ENCODE measurements at regions not wholly inside any gene's neighbourhood (a gene's known extent, or its start where the extent isn't known, plus 50 kb on each side); places are given as distances from the start of the nearest gene placed in this dataset.
A peak's percentile ranks its signal among the peaks of the same experiment; 100 is the strongest.

DNA sequence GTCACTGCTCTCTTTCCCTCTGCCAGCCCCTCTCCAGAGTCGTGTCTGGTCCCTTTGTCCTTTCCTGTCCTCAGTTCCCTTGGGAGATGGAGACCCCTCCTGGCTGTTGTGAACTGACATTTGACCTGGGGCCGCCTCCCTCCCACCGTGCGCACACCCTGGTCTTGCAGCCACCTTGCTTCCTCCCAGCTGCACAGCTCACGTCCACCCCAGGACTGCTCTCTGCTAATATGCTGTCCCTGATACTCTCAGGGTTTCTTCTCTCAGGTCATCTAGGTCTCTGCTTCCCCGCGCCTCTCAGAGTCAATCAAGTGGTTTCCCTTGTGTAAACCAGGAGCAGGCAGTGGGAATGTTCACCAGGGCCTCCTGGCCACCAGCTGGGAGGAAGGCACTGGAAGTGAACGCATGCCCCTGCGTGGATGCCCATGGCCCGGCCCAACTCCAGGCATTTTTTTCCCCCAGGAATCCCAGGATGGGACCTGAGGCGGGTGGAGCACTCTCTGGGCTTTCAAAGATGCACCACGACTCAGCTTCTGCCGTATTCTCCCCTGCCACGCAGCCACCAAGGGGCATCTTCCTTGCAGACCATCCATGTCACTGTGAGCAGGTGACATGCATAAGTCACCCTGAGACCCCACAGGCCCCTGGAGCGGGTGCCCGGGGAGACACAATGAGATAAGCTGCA, 142.4 kb downstream of the OLFM1 start:
- DNase-seq, result no peak
- Histone ChIP-seq H3K27me3 (ENCODE audit: control insufficient read depth, insufficient read depth, low read length) (no peaks in the 10 kb centered on the region), H3K36me3 (replicated peaks; ENCODE audit: control insufficient read depth, insufficient read depth, low read length) (no peaks in the 10 kb centered on the region), H3K4me3 (ENCODE audit: insufficient read depth, low read depth, low read length) (no peak overlapping the region)

DNA sequence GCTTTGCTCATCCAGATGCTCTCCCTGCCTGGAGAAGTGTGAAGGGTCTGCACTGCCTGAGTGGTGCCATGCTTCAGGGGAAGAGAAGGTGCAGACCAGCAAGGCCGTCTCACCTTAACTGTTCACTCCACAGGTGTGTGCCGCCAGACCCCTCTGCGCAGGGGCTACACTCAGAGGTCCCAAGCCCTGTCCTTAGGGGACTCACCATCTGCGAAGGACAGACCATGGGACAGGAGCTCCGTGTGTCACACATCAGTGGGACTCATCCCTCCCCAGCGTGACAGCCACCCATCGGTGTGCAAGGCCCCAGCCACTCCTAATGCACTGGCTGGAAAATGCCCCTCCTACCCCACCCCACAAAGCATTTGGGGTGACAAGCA, 142.9 kb downstream of the OLFM1 start:
- H3K36me3 ChIP-seq (replicated peaks; ENCODE audit: control insufficient read depth, insufficient read depth, low read length), result no peaks in the 10 kb centered on the region
- H3K4me3 ChIP-seq (ENCODE audit: insufficient read depth, low read depth, low read length), result no peak overlapping the region
- H3K27me3 ChIP-seq (ENCODE audit: control insufficient read depth, insufficient read depth, low read length), result no peaks in the 10 kb centered on the region
- DNase-seq, result no peak

DNA sequence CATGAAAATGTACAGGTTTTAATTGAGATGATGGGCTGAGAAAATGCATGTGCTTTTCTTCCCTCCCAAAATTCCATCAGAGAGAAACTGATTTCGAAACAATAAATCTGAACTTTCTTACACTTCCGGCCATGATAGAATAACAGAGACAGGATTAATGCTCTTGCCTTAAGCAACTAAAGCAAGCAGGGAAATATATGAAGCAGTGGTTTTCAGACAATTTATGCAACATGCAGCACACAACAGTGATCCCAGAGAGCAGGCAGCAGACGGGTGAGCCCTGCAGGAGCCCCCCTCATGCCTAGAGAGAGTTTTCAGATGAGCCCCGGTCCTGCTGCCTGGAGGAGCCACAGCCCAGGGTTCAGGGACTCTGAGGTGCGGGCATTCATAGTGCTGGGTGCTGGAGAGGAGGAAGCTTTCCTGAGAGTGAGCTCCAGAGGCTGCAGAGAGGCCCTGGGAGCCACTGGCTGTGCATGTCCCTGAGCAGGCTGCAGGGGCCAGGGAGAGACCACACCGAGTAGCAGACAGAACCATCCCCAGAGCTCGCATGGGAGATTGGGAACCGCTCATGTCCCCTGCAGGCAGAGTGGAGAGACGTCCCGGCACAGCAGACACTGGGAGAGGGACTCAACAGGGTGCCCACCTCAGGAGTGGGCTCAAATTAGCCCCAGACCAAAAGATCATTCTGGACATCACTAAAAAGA, 143.5 kb downstream of the OLFM1 start:
- no peaks in the 10 kb centered on the region for H3K27me3 ChIP-seq (ENCODE audit: control insufficient read depth, insufficient read depth, low read length)
- no peak overlapping the region for H3K4me3 ChIP-seq (ENCODE audit: insufficient read depth, low read depth, low read length)
- no peaks in the 10 kb centered on the region for H3K36me3 ChIP-seq (replicated peaks; ENCODE audit: control insufficient read depth, insufficient read depth, low read length)
- no peak for DNase-seq

DNA sequence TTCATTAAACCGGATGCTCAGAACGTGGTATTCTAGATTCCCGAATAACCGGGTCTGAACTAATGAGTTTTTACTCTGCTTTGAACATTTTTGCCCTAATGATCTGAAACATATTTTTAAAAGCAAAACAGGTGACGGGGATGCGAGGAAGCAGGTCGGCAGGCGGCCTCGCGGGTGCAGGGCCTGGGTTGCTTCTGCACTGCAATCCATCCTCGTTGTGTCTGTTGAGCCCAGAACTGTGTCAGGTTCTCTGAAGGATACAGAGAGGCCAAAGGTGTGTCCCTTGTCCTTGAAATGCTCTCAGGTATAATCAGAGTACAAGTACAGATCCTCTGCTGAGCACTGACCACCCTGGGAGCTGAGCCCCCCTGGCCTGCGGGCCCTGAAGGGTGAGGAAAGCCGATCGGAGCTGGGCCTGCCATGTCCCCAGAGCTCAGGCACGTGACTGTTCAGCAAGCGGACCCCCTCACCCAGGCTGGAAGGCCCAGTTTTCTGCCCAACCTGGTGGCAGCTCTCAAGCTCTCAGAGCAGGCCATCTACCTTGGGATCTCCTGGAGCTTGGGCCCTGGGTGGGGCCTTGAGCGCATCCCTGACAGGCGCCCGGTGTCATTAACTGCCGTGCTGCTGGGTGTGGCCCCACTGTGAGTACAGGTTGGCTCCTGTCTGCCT, 151.8 kb downstream of the OLFM1 start:
- DNase-seq, result no peak
- H3K4me3 ChIP-seq (ENCODE audit: insufficient read depth, low read depth, low read length), result no peak overlapping the region
- no peaks in the 10 kb centered on the region for H3K36me3 ChIP-seq (replicated peaks; ENCODE audit: control insufficient read depth, insufficient read depth, low read length)
- no peaks in the 10 kb centered on the region for H3K27me3 ChIP-seq (ENCODE audit: control insufficient read depth, insufficient read depth, low read length)

DNA sequence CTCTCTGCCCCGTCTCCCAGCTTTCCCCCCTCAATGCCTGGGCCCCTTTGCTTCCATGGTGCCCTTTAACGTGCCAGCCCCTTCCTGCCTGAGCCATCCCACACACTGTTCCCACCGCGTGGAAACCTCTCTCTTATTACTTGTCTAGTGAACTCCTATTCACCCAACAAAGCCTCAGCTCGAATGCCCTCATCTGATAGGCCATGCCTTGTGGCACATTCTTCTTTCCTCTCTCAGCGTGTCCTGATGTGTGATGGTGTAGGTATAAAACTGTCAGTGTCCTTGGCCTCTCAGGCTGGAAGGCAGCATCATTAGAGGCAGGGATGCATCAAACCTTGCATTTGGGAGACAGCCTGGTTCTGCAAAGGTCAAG, 152.3 kb downstream of the OLFM1 start:
- Histone ChIP-seq H3K36me3 (replicated peaks; ENCODE audit: control insufficient read depth, insufficient read depth, low read length) (no peaks in the 10 kb centered on the region), H3K27me3 (ENCODE audit: control insufficient read depth, insufficient read depth, low read length) (no peaks in the 10 kb centered on the region), H3K4me3 (ENCODE audit: insufficient read depth, low read depth, low read length) (no peak overlapping the region)
- DNase-seq, result no peak

DNA sequence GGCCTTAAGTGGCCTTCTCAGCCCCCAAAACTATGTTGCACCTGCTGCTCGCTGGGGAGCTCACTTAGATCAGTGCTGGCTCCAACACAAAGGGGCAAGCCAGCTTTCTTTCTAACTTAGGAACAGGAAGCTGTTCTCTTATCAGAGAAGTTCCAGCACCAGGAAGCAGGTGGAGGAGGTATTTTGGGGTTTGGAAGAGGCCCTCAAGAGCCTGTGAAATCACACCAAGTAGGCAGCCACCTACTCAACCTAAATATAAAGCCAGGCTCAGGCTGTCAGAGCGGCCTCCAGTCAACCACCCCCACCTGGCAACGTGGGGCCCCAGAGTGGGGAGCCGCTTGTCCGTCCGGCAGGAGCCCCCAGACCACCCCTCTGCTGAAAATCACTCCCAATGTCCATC, 152.8 kb downstream of the OLFM1 start:
- H3K27me3 ChIP-seq (ENCODE audit: control insufficient read depth, insufficient read depth, low read length), result no peaks in the 10 kb centered on the region
- no peak for DNase-seq

DNA sequence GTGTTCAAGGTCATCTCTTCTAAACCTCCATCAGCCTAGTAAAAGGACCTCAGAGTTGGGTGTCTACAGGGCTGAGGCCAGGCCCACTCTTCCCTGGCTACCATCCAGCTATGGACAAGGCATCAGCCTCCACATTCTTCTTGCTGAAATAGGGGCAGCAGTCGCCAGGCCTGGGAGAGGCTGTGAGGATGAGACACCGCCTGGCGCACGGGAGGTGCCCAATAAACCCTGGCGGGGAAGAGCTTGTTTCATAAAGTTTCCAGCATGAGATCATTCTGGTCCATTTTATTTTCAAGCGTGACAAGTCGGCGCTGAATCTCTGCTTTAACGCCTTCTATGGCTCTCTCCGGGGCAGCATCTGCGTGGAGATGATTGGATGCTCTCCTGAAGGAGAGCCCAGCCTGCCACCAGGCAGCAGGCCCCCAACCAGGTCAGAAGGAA, 153.4 kb downstream of the OLFM1 start:
- no peak for DNase-seq
- Histone ChIP-seq H3K36me3 (replicated peaks; ENCODE audit: control insufficient read depth, insufficient read depth, low read length) (no peaks in the 10 kb centered on the region), H3K27me3 (ENCODE audit: control insufficient read depth, insufficient read depth, low read length) (no peaks in the 10 kb centered on the region), H3K4me3 (ENCODE audit: insufficient read depth, low read depth, low read length) (no peak overlapping the region)

More for the DNA sequence above, 152.8 kb downstream of the OLFM1 start:
- Histone ChIP-seq H3K4me3 (ENCODE audit: insufficient read depth, low read depth, low read length) (no peak overlapping the region), H3K36me3 (replicated peaks; ENCODE audit: control insufficient read depth, insufficient read depth, low read length) (no peaks in the 10 kb centered on the region)

DNA sequence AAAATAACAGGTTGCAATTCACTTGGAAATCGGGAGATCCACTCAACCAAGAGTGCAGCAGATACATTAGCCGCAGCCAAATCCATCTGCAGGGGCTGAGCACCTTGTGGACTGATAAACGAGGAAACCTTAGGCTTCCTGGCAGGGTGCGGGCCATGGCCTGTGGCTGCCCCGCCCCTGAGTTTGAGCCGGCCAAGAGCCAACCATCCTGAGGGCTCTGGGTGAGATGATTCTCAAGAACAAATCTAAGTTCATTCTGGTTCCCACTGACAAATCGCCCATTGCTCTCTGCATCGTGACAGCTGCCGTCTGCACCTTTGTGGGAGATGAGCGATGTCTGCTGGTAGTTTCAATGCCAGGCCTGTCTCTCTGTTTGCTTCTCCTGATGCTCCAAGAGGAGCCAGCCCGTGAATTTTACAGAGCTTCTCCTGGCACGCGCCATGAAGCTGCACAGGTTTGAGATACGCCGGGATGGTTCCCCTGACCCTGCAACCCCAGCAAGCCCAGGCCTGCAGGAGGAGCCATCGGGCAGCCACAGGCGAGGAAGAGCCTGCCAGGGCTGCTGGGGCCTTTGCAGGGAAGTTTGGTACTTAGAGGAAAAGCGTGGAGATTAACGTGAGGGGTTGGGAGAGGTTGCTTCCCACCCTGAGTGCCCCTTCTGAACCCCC, 154.0 kb downstream of the OLFM1 start:
- no peak overlapping the region for H3K4me3 ChIP-seq (ENCODE audit: insufficient read depth, low read depth, low read length)
- no peaks in the 10 kb centered on the region for H3K36me3 ChIP-seq (replicated peaks; ENCODE audit: control insufficient read depth, insufficient read depth, low read length)
- no peaks in the 10 kb centered on the region for H3K27me3 ChIP-seq (ENCODE audit: control insufficient read depth, insufficient read depth, low read length)
- DNase-seq, result peak; percentile 89

DNA sequence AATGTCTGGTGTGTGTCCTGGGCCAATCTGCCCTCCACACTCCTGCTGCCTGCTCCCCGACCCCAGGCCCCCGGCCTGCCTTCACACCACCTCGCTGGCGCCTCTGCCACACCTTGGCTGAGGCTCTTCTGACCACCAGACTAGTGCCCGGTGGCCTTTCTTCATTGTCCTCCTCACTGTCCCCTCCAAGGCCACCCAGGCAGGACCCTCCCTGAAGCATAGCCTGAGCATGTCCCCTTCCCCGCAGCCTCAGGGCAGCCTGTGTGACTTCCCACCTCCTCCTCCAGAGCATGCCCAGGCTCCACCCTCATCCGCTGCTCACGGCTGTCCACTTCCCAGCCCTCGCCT, 154.6 kb downstream of the OLFM1 start:
- H3K36me3 ChIP-seq (replicated peaks; ENCODE audit: control insufficient read depth, insufficient read depth, low read length), result no peaks in the 10 kb centered on the region
- H3K27me3 ChIP-seq (ENCODE audit: control insufficient read depth, insufficient read depth, low read length), result no peaks in the 10 kb centered on the region
- H3K4me3 ChIP-seq (ENCODE audit: insufficient read depth, low read depth, low read length), result no peak overlapping the region
- no peak for DNase-seq

DNA sequence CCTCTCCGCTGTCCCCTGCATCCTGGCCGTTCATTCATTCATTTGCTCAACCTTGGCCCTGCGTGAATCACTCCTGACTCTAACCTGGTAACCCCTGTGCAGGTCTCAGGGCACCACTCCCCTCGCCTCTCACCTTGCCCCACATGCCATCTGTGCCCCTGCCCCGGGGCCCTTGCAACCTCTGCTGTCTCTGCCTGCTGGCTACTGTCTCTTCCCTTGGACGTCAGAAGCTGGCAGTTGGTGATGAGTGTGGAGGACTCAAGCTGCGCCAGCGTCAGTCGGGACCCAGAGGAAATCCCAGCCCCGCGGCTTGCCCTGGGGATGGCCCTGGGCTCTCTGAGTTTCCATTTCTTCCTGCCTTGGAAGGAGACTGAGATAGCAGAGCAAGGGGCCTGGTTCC, 154.9 kb downstream of the OLFM1 start:
- H3K27me3 ChIP-seq (ENCODE audit: control insufficient read depth, insufficient read depth, low read length), result no peaks in the 10 kb centered on the region
- DNase-seq, result no peak
- no peak overlapping the region for H3K4me3 ChIP-seq (ENCODE audit: insufficient read depth, low read depth, low read length)
- no peaks in the 10 kb centered on the region for H3K36me3 ChIP-seq (replicated peaks; ENCODE audit: control insufficient read depth, insufficient read depth, low read length)

DNA sequence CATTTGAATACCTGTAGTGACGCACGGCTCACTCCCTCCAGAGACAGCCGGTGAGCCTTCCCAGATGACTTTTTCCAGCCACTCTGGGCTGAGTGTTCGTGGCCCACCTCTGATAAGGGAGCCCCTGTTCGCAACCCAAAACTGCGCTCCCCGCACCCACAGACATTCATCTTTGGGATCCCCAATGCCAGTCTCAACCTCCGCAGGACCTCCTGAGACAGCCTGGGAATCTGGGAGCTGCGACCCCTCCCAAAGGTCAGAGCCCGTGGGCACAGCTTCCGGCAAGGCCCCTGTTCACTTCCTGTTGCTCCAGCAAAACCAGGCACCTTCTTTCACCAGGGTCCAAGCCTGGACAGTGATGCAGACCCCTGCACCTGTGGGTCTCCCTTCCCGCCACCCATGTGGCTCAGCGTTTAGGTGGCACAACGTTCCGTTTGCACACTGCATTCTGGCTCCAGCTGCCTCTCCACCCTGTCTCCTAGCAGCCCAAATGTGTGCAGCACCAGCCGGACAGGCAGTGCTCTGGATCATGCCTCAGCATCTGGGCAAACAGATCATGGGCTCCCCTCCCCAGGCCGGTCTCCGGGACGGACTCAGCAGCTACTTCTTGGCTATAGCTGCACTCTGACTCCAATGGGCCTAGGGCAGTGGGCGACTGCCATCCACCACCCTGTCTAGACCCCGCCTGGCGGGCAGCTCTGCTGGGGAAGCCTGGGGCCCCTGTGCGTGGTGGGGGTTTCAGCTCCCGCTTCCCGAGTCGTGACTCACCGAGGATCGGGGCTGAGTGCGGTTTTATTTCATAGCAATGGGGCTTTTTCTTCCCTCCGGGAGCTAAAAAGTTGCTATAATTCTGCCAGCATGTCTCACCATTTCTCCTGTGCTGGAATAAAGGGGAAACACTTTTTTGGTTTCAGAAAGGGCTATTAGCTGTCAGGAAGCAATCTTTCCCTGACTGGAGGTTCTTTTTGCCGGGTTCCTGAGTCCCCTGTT, 156.0 kb downstream of the OLFM1 start:
- Histone ChIP-seq H3K27me3 (ENCODE audit: control insufficient read depth, insufficient read depth, low read length) (no peaks in the 10 kb centered on the region), H3K36me3 (replicated peaks; ENCODE audit: control insufficient read depth, insufficient read depth, low read length) (no peaks in the 10 kb centered on the region), H3K4me3 (ENCODE audit: insufficient read depth, low read depth, low read length) (no peak overlapping the region)
- DNase-seq, result no peak

DNA sequence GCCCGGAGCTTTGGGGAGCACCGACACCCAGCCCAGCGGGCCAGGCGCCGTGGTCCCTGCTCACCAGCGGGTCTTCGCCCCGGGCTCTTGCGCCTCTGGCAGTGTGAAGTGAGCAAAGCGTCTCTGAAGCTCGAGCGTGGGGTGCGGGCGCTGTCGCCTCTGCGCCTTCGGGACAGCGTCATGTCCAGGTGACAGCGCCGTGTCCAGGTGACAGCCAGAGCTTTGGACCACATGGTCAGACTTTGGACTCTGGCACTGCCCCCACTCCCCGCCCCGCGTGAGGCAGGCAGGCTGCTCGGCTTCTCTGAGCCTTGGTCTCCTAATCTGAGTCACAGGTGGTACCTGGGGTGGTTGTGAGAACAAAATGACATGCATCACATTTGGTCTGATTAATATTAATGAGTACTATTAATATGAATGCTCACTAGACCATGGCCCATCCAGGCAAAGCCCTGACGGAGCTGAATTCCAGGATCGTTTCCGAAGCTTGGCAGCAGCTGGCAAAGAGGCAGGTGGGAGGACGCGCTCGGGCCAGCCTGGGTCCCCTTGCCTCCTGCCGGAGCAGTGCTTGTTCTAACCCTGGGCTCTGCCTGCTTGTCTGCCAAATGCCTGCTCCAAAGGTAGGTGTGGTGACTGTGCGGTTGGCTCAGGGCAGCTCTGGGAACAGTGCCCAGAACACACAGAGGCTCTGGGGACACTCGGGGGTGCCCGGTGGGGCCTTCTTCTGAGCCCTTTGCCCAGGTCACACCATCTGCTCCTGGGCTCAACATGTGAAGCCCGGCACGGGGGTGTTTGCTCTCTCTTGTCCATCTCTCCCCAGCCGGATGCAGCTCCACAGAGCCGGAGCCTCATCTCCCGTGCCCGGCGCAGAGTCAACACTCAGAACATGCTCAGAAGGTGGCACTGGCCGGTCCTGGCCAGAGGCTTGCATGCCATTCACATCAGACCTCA, 157.1 kb downstream of the OLFM1 start:
- no peaks in the 10 kb centered on the region for H3K36me3 ChIP-seq (replicated peaks; ENCODE audit: control insufficient read depth, insufficient read depth, low read length)
- DNase-seq, result no peak

DNA sequence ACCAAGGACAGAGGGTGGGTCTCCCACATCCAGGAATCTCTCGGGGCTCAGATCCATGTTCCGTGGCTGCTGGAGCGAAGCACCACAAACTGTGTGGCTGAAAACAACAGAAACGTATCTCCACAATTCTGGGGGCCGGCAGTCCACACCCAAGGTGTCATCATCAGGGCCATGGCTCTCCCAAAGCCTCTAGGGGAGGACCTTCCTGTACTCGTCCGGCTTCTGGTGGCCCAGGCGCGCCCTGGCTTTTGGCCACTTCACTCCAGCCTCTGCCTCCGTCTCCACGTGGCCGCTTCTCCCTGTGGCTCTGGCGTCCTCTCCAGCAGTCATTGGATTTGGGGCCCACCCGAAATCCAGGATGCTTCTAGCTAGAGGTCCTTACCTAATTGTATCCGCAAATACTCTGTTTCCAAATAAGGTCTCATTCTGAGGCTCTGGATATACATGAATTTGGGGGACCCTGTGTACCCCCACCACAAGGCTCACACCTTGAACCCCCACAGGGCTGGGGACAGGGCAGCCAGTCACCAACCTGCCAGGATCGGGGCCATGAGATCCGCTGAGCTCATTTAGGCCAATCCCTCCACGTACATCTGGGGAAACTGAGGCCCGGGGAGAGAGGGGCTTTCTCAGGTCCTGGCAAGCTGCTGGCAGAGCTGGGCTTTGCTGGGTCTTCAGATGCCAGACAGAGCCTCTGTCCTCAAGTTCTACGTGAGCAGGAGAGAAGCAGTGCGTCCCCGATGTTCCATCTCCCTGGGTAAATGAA, 158.2 kb downstream of the OLFM1 start:
- H3K4me3 ChIP-seq (ENCODE audit: insufficient read depth, low read depth, low read length), result no peak overlapping the region
- H3K36me3 ChIP-seq (replicated peaks; ENCODE audit: control insufficient read depth, insufficient read depth, low read length), result no peaks in the 10 kb centered on the region
- no peaks in the 10 kb centered on the region for H3K27me3 ChIP-seq (ENCODE audit: control insufficient read depth, insufficient read depth, low read length)
- DNase-seq, result no peak

More for the DNA sequence above, 157.1 kb downstream of the OLFM1 start:
- no peak overlapping the region for H3K4me3 ChIP-seq (ENCODE audit: insufficient read depth, low read depth, low read length)
- no peaks in the 10 kb centered on the region for H3K27me3 ChIP-seq (ENCODE audit: control insufficient read depth, insufficient read depth, low read length)

Data from H7 (cell line).